8988T (cell line): ENCODE measurements at regions not wholly inside any gene's neighbourhood (a gene's known extent, or its start where the extent isn't known, plus 50 kb on each side); places are given as distances from the start of the nearest gene placed in this dataset.

Experiments
- DNase-seq: peaks from one replicate; pipeline ENCODE4 v3.0.0; 2011

DNA sequence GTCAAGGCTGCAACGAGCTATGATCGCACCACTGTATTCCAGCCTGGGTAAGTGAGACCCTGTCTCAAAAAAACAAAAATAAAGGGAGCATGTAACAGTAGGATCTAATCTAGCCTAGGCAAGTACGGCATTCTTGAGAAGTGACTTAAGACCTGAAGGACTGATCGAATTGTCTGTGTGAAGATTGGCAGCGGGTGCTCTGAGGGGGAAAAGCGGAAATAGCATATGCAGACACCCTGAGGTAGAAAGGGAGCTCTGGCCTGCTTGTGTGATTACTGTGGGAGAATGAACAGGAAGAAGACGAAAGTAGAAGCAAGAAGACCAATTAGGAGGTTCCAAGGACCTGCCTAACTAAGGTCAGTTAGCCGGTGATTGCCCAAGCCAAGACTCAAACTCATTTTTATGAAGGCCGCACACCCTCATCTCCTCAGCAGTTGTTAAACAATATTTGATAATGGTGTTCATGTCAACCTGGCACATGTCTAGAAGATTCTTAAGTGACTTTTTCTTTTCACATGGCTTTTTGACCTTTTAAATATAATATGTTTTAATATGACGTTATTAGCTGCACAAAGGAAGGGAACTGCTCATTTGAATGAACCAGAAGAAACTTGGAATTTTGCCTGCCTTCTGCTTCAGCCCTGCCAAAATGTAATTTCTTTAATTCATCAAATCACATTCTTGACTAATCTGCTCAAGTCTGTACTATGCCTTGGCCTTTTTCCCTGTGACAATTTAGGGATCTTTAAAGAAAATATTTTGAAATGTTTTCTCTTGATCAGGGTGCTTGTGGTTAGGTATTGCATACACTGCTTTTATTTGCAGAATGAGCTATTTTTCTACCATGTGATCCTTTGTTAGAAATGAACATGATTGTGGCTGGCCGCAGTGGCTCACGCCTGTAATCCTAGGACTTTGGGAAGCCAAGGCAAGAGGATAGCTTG is 289.2 kb upstream of the DMRT1 start:
- DNase-seq = no peak

DNA sequence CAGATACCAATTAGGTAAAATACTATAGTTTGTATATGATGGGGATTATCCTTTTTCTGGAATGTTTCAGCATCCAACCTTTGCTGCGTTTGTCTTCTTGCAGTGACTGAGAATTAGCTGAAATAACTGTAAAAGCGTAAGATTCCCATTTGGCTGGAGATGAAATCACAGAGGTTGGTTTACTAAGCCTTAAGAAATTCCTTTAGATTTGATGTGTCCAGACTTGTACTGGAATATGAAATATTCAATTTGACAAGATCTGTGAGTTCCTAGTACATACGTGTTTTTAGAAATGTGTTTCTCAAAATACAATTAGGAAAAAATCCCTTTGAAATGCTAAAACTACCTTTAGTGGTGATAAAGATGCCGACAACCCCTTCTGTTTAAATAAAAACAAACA is 286.0 kb upstream of the DMRT1 start:
- no peak for DNase-seq

DNA sequence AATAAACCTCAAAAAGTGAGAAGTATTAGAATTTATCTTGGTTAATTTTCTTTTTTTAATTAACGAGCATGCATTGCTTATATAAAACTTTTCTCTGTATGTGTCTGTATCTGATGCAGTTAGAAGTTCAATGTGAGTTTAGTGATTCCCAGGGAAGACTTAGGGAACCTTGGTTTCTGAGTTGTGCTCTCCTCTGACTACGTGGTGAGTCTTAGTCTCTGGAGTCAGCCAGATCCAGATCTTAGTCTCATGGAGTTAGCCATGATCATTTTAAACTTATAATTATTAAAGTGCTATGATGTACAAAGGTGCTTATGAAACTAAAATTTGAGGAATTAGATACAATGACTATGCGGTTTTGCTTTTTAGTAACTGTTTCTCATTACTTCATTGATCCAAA is 285.3 kb upstream of the DMRT1 start:
- DNase-seq = no peak

DNA sequence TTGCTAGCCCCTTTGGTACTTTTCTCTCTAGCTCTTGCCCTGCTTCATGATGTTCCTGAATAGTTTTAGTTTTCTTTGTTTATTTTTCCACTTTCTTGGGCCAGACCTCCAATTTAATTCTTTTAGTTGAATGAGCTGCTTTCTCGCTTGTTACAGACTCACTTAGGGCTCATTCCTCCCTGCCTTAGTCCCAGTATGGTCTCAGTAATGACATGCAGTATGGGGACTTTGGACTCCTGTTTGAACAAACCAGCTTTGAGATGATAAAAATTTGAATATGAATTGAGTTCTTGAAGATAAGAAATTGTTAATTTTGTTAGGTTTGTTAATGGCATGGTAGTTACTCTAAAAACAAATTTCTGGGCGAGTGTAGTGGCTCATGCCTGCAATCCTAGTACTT is 284.8 kb upstream of the DMRT1 start:
- DNase-seq = no peak

DNA sequence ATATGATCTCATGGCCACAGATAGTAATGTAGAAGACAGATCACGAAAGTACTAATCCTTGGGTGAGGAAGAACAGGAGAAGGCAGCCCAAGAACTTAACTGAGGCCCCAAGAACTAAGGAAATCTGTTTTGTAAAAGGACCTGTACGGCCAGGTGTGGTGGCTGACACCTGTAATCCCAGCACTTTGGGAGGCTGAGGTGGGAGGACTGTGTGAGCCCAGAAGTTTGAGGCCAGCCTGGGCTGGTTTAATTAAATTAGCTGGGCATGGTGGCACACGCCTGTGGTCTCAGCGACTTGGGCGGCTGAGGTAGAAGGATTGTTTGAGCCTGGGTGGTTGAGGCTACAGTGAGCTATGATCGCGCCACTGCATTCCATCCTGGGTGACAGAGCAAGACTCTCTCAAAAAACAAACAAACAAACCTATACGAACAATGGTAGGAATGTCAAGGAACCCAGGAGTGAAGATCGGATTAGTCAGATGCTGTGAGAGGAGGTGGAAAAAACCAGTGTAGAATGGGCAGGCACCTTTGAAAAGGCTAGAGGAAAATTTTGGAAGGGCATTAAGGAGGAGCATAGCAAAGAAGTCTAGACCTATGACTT is 283.8 kb upstream of the DMRT1 start:
- DNase-seq = no peak

DNA sequence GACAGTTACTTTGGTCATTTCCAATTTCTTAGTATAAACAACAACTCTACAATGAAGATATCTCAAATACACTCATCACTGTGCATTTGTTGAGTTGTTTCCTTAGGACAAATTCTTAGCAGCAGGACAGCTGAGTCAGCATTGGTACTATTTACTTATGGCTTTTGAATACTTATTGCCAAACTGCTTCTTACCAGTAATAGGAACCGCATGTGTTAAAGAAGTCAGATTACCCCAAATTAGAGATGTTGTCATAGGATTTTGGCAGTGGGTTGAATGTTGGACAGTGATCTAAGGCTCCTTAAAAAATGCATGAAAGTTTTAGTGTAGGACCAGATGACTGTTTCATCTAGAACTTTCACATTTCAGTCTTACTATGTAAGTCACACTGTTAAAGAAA is 280.1 kb upstream of the DMRT1 start:
- DNase-seq = no peak

DNA sequence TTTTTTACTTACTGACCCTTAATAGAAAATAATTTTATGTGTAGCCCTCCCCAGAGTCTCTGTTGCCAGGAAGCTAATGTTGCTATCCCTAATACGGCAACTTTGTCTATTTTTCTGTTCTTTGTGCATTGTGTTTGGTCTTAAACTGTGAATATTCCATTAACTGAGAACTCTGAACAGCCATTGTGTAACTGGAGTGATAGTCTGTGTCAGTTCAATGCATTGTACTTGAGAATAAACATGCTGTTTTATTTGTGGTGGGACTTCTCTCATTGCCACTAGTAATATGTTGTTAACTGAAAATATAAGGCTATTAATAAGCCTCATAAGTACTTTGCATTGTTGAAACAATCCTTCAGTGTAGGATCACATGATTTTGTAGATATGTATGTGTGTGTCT is 278.3 kb upstream of the DMRT1 start:
- DNase-seq = no peak

DNA sequence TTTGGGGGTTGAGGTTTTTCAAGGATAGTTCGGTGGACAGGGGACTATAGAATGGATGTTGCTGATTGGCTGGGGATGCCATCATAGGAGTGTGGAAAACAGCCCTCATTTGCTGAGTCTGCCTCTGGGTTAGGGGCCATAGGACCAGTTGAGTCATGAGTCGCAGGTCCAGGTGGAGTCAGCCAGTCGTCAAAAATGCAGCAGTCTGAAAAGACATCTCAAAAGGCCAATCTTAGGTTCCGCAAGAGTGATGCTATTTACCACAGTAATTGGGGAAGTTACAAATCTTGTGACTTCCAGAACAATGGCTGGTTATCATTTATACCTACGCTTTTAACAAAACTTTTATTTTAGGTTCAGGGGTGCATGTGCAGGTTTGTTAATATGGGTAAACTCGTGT is 276.0 kb upstream of the DMRT1 start:
- DNase-seq = no peak

DNA sequence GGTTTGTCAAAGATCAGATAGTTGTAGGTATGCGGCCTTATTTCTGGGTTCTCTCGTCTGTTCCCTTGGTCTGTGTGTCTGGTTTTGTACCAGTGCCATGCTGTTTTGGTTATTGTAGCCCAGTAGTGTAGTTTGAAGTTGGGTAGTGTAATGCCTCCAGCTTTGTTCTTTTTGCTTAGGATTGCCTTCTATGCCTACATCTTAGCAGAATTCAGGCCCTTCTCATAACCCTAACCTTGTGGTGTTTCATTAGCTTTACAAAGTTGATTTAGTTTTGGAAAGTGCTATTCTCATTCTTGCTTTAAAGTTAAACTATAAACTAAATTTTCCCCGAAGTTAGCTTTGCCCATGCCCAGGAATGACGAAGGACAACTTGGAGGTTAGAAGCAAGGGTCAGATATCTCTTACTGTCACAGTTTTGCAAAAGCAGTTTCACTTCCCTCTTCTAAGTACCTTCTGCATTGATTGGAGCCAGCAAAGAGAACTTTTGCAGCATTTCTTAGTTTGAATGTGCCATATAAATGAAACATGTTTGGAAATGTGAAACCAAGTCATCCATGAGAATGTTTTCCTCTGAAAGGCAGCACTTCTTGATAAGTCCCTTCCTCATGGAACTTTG is 274.3 kb upstream of the DMRT1 start:
- DNase-seq = no peak

DNA sequence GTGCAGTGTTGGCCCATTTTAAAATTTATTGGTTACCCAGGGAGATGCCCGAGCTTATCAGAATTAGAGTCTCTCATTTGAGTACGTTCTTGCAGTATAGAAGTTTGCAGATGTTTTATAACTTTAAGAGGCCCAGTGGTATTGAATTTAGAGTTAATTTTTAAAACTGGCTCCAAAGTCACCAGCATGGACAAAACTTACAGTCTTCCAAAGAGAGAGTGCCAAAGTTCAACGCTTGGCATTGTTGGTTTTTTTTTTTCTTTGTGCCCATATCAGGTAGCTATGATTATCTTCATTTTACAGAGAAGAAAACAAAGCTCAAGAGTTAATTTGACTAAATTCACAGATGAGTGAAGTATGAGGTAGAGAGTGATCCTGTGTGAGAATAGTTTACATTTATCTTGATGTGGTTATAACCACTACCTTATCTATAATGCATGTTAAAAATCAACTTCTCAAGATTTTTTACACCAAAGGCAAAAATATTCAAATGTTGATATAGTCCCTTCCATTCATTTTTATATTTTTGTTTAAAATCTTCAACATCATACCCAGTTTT is 273.7 kb upstream of the DMRT1 start:
- no peak for DNase-seq

DNA sequence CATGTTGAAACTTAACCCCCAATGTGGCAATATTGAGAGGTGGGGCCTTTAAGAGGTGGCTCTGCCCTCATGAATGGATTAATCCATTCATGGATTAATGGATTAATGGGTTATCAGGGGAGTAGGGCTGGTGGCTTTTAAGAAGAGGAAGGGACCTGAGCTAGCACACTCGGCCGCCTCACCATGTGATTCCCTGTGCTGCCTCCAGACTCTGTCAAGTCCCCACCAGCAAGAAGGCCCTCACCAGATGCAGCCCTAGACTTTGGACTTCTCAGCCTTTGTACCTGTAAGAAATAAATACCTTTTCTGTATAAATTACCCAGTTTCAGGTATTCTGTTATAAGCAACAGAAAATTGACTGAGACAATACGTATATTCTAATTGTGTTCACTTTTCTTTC is 272.2 kb upstream of the DMRT1 start:
- no peak for DNase-seq

DNA sequence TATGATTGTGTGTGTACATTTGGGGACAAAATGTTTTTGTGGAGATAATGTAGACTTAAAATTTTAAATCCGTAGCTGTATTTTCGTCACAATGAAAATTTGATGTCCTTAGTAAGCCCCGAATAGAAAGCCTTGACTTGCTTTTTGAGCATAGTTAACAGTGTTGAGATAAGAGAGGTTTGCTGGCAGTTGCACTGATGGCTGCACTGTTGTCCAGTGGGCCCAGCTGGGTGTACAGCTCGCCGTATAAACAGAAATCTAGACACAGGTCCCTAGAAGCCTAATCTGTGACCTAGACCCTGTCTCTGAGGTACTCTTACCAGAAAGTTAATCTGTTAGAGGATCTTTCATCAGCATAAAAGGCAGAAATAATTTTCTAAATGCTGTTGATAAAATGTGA is 271.3 kb upstream of the DMRT1 start:
- DNase-seq = no peak

DNA sequence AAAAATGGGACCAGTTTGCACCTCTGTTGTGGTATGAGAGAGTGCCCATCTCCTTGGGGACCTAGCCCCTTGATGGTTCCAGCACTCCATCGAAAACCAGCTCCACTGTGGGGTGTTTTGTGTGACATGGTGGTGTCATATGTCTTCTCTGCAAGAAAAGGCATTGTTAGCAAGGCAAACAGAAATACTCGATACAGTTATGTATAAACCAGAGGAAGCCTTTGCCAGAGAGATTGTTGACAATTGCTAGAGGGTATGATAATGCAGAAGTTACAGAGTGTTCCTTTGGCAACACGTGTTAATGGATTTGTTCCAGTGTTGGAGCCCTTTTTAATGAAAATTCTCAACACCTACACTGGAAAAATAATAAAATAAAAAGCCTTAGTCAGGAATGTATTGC is 270.4 kb upstream of the DMRT1 start:
- DNase-seq = no peak

DNA sequence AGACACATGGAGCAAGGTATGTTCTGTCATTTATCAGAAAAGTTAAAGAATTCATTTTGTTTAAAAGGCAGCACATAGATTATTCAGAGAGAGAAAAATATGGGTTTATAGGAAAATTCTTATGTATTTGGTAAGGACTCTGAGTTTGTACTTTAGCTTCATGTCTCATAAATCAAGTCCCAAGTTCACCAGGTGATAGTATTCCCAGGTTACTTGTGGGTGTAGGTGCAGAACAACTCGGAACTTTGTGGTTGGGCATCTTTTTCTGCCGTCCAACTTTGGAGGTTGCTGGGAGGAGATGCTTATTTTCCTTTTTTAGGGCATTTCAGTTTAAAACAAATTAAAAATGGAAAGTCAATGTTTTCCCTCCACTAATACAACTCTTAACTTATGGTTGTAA is 269.8 kb upstream of the DMRT1 start:
- no peak for DNase-seq

DNA sequence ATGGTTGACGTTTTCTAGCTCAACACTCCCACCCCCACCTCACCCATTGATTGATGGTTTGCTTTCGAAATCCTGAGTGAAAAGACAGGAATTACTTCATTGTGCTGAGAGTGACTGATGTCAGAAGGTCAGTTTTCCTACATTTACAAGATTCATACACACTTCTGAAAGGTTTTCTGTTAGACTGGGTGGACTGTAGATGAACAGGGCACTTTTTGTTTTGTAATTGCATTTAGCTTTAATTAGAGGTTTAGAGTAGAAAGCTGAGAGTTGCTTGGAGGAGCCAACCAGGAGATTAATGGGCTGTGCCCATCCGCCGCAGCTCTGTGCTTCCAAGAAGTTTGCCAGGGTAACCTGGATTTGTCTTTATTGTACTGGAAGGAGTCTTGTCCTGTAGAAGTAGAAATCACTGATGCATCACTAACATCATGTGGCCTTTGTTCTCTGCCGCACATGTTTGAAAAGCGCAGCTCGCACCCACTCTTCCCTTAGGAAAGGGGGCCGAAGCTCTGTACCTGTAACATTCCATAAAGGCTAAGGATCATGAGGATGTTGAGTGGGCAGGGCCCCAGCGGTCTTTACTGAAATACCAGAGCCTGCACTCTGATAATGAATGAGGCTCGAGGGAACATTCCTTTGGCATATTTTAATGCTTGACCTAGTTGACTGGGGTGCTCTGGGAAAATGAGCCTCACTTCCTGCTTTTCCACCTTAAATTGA is 267.6 kb upstream of the DMRT1 start:
- DNase-seq = no peak

DNA sequence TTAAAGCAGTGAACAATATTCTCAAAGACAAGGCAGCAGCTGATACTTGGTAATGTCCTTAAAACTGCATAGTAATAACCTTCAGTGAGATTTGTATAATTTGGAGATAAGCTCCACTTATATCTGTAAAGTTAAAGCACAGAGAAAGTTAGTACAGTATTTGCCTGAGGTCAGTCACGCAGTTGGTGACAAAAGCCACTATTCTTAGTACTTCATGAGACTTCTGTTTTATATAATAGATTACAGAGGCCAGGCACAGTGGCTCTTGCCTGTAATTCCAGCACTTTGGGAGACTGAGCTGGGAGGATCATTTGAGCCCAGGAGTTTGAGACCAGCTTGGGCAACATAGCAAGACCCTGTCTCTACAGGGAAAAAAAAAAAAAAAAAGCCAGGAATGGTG is 266.4 kb upstream of the DMRT1 start:
- no peak for DNase-seq

DNA sequence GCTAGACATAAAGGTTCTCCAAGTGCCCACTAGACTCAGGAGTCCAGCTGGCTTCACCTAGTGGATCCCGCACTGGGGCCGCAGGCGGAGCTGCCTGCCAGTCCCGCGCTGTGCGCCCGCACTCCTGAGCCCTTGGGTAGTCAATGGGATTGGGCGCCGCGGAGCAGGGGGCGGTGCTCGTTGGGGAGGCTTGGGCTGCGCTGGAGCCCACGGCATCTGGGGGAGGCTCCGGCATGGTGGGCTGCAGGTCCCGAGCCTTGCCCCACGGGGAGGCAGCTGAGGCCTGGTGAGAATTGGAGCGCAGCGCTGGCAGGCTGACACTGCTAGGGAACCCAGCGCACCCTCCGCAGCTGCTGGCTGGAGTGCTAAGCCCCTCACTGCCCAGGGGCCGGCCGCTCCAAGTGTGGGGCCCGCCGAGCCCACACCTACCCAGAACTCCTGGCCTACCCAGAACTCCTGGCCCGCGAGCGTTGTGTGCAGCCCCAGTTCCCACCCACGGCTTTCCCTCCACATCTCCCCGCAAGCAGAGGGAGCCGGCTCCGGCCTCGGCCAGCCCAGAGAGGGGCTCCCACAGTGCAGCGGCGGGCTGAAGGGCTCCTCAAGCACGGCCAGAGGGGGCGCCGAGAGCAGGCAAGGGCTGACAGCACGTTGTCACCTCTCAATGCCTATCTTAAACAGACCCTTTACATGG is 260.7 kb upstream of the DMRT1 start:
- DNase-seq = no peak

DNA sequence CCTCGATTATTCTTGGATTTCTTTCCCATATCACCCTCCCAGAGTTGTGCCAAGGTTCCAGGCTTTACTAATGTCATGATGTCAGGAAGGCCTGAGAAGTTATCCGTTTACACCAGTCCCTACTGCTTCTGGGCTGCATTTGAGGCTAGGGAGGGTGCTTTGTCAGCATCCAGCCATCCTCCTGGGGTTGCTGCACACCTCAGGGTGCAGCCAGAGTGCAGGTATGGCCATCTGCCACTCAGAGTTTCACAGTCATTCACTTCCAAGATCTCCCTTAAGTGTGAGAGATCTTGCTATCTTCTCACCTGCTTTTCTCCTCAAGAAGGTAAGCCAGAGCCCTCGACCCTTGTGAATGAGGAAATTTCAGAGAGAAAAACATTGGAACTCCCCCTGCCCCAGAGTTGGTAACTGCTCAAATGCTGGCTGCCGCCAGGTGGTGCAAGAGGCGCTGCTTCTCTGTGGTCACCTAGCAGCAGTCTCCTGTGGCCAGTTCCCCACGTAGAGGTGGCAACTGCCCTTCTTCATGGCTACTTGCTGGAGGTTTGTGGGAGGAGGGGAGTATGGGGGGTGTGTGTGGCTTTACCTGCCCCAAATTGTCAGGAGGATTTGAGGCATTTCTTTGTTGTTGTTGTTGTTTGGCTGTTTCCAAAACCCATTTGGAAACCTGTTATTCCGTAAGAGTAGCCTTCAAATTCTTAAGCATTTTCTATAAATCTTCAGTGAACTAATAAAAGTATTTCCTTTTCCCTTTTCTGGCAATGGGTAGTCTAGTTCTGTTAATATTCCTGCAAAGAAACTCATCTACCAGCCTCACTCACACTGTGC is 259.6 kb upstream of the DMRT1 start:
- DNase-seq = no peak

DNA sequence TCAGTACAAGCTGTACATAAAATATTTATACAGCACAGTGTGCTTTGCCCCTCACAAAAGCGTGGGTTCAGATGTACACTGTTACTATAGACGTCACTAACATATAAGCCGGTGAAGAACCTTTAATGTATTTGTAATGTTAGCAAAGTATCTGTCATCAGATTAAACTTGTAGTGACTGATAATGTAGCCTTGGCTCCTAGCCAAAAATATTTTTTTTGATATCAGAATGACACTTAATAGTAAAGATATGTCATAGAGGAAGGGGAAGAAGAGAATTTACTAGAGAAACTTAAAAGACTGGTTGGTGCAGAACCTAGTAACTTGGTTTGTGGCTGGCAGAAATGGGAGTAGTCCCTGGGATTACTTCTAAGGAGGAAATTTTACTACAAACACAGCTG is 258.7 kb upstream of the DMRT1 start:
- no peak for DNase-seq

DNA sequence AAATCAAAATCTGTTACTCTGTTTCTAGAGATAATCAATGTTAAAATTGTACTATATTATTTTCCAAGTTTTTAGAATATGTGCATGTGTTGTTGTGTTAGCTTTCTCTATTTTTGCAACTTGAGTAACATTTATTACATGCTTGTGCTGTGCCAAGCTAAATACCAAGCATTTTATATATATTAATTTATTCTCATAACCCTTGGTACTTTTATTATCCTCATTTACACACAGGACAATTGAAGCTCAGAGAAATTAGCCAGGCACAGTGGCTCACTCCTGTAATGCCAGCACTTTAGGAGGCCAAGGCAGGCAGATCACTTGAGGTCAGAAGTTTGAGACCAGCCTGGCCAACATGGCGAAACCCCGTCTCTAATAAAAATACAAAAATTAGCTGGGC is 254.0 kb upstream of the DMRT1 start:
- DNase-seq = no peak

DNA sequence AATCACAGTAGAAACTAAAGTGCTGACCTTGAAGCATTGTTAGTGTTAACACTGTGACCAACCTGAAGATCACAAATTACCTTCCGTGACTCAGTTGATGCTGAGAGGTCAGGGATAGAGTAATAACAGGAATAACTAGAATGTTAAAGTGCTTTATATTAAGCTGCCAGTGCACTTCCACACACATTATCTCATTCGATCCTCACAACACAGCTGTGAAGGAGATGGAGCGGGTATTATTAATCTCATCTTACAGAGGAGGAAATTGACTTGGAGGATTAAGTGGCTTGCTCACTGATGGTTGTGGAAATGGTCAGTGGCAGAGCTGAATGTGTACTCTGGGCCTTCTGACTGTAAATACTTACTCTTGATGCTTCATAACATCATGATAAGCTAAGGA is 252.5 kb upstream of the DMRT1 start:
- no peak for DNase-seq

DNA sequence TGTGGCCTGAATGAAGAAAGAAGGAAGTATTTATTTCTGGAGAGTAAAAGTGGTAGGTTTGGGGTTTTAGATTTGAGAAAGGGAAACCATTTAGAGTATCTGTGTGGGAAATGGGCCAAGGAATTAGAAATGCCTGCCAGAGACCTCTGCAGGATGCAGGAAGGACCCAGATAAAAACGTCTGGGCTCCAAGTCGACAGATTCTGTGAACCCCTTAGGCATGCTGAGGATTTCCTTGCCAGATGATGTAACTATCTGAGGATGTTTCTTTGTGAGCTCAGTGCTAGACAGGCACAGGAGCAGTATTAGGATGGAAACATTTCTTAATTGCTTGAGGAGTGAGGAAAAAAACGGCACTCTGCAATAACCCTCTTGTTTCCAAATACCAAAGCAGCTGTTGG is 251.8 kb upstream of the DMRT1 start:
- no peak for DNase-seq
